Ureter (tissue), 1 donor: ENCODE measurements at regions not wholly inside any gene's neighbourhood (a gene's known extent, or its start where the extent isn't known, plus 50 kb on each side); places are given as distances from the start of the nearest gene placed in this dataset.

Experiments
- DNase-seq: peaks from one replicate; pipeline ENCODE4 v3.0.0-alpha.2; 2020; ENCODE audit warnings: low spot score
- donor health status: DM: yes; HTN: yes; CAD: no.

DNA sequence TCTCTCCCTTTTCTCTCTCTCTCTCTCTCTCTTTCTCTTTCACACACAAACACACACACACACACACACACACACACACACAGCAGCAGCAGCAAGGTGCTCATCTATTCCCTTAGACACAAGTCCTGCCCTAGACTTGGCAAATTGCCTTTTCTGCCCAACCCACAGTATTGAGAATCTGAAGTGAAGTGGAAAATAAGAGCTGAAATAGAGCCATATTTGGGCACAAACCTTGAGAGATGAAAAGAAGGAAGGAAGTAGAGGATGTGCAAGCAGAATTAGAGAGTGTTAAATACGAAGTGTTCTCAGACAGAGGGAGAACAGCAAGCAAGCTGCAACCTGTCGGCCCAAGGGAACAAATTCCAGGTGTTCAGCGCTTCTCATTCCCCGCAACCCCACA is 557.5 kb upstream of the NOX3 start:
- no peak for DNase-seq

DNA sequence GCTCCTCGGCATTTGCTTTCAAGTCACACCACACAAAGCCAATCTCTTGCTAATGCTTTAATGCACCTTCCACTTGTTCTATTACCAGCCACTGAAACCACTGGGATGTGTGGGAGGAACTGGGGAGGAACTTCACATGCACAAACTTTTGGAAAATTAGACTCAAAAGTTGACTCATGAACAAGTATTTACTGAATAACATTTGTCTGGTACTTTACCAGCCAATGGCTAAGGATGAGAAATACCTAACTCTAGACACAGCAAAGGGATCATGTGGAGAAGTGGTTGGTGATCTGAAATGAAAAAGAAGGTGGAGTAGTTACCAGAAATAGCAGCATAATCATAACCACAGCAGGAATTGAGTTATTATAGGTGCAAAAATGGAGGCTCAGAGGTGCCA is 554.0 kb upstream of the NOX3 start:
- no peak for DNase-seq

DNA sequence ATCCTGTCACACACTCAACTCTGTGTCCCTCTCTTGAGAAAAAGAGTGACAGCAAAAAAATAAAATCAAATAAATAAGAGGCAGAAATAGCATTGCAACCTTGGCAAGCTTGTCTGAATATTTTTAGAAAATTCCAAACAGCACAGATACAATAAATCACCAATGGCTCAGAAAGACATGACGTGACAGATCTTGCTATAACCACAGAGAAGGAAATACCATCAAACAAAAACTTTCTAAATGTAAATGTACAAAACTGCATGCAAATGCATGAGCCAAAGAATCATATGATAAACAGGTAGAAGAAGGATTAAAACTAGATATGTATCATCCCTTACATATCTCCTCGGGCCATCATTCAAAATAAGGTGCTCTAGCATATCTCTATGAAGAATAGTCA is 549.2 kb upstream of the NOX3 start:
- DNase-seq: no peak

DNA sequence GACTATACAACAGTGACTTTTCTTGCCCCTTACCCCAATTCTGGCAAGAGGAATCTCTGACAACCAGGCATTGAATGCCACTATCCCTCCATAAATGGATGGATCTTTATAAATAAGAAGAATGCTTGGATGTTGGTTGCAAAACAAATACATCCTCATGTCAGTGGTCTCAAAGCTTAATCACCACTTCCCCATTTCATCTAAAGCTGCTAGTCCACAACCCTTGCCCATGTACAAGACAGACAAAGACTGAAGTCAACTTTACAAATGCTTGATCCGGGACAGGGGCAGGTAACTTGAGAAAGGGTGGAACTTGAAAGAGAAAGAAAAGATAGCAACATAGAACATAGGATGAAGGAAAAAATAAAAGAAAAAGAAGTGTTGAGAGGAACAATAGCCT is 540.5 kb upstream of the NOX3 start:
- DNase-seq: no peak

DNA sequence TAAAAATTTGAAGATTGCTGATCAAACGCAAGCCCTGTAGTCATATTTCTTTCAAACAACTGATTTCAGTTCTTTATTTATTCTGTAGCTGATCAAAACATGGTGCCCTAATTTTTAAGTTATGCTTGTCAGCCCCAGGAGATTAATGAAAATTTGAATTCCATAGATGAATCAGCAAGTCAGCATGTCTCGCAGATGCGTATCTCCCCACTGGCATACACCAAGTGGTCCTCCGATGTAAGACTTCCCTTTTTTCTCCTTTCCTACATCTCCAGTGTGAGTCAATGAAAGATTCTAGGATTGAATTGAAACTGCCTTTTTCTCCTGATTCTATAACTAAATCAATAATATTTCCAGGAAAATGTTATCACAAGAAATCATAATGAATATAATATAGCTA is 539.6 kb upstream of the NOX3 start:
- no peak for DNase-seq

DNA sequence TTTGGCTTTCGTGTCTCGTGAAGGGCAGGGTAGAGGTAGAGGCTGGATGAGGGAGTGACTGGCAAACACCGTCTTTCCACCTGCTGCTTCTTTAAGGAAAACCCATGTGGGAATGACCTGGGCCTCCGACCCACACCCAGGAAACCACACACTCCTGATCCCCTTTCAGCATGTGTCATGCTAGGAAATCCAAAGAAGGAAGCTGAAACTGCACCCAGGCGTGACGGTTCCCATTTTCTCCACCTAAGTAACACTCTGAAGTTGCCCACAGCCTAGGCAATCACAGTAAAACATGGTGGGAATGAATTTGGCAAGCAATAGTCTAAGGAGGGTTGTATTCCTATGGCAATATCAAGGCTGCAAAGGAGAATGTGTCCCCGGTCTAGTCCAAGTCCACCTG is 538.4 kb upstream of the NOX3 start:
- DNase-seq: no peak

DNA sequence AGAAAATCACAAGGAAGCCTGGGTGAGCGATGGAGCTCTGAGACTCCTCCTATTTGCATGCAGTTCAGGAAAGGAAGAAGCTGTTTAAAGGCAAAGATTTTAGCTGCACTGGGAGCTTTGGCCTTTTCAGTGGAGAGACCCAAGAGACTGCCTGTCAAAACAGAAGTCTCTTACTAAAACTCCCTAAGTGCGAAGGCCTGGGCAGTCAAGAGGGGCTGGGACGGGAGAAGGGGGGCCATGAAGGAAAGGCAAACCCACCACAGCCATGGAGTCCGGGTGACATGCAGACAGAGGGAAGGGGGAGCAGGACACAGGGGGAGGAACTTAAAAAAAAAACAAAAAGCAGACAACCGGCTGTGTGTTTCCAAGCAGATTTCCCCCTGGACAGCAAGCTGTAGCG is 537.6 kb upstream of the NOX3 start:
- DNase-seq: no peak

DNA sequence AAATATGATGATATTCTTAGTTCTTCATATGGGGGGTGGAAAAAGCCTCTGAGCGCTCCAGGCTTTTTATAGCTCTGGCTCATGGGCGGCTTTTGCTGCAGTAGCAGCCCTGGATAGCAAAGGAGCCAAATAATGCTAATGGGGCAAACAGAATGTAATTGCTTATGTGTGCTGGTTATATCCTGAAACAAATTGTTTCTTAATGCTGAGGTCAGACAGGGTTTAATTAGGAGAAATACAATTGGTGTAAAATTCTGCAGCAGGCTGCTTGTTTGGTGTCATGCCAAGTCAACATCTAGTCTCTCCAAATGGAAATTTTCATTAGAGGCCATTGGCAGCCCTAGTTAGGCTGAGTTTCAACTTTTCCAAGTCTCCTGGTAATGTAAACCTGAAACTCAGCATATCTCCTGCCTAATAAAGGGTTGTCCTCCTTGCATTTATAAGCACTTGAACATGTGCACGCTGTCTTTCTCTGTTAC is 530.1 kb upstream of the NOX3 start:
- no peak for DNase-seq

DNA sequence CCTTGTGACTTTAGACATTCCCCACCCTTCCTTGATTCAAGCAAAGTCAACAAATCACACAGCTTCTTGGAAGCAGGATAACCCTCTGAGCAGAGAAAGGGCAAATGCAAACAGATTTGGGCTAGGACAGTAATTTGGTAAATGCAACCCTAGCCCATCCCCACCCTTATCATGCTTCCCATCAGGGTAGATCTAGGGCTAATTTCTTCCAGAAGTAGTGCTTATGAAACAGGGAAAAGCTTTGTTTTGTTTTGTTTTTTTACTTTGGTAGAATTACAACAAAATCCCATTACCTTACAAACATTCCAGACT is 525.1 kb upstream of the NOX3 start:
- DNase-seq: no peak

DNA sequence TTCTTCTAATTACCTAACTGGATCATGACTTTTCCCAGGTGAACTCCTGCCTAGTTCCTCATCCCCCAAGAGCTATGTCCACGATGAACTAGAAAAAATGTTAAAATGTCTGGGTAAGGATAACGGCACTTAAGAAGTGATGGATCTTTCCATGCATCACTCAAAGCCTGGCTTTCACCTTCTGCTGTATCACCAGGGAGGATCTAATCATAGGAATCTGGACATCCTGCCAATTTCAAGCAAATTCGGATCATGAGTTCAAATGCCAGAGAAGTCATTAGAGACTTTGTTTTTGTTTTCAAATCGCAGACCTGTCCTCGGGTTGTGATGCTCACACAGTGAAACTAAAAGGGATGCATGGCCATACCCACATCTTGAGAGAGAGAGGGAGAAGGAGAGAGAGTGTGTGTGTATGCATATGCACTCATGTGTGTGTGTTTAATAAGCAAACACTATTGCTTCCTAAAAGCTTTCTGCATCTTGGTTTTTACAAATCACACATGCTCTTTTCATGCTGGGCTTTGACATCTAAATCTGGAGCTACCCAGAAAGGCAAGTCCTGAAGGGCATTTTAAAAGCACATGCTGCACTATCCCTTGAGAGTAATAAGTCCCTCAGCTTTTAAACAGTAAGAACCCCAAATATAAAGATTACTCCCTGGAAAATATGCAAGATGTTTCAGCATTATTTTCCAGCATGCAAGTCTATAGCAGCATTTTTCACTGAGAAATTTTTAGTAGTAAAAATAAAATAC is 524.6 kb upstream of the NOX3 start:
- no peak for DNase-seq

DNA sequence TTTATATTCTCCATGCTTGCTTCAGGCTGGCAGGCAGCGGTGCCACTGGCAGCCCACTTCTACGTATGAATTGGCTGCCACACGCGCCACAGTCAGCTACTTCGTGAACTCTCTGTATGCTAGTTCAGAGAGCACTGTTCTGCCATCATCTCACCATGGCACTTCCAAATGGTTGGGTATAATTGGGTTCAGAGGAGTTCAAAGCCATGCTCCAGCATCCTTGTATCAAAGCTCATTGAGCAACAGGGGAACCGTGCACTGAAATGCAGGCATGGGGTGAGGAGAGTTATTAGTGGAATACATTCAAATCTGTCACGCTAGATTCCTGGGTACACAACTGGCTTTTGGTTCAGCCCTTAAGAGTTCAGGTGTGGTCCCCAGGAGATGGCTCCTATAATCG is 519.9 kb upstream of the NOX3 start:
- DNase-seq: no peak

DNA sequence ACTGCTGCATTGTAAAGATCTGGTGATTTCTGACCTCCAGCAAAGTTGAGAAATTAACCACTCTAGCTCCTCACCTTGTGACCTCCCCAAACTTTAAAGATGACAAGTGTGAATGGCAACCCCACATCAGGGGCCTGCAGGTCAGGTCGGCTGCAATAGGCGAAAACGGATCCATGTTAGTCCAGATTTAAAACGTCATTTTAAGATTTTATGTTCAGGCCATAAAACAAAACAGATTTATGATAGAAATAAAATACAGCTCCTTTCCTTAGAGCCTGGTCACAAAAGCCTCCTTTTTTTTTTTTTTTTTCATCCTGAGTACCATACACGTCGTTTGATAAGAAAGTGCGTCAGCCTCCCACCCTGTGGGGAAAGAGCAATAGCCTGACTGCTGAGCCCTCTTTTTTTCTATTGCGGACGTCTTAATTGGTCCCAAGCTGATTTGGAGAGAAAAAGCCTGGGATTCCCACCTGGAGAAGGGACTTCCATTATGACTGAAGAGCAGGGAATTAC is 519.2 kb upstream of the NOX3 start:
- no peak for DNase-seq

DNA sequence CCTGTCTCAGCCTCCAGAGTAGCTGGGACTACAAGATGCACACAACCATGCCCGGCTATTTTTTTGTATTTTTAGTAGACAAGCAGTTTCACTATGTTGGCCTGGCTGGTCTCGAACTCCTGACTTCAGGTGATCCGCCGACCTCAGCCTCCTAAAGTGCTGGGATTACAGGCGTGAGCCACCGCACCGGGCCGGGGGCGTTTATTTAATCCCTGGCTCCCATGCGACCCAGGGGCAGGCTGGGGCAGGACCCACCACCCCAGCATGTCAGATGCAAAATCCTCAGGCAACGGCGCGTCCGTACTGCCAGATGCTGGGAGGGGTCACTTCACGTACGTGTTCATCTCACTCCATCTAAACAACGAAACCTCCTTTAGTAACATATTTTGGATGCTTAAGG is 518.7 kb upstream of the NOX3 start:
- DNase-seq: no peak

DNA sequence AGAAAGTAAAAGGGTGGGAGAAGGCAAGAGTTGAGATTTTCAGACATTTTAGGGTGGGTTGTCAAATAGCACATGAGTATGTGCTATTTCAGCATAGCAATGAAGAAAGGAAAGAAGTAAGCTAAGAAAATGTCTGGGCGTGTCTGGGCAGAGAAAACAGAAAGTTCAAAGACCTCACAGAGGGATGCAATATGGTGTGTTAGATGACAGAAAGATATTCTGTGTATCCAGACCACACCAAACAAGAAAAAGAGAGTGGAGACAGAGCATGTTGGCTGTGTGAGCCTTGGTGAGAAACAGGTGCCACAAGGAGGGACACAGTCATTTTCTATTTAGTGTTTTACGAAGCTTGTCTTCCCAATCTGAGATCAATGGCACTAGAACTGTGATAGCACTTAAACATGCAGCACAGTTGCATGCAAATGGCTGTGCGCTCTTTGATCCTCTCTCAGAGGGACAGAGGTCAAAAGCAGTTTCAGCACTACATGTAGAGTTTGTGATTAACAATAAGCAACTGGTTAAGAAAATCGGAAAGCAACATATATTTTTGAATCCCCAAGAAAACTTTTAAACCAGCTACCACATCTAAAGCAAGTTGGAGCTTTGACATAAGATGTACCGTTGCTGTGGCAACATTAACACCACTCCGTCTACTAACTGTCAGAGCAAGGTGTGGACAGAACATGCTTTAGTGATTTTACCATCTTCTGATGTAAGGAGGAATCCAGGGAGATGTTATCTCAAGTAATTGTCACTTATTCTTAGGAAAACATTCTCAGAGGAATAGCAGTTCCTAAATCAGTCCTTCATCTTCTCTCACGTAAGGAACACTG is 515.5 kb upstream of the NOX3 start:
- no peak for DNase-seq

DNA sequence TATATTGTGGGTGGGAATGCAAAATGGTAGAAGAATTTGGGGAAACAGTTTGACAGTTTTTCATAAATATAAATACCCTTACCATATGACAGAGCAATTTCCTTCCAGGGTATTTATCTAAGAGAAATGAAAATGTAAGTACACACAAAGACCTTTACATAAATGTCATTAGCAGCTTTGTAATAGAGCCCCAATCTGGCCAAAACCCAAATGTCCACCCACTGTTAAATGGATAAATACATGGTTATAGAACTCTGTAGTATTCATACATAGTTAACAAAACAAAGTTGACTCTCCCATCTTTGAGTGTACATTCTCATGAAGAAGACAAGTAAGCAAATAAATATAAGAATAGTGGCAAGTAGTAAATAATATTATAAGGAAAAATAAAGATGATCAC is 514.8 kb upstream of the NOX3 start:
- DNase-seq: no peak

DNA sequence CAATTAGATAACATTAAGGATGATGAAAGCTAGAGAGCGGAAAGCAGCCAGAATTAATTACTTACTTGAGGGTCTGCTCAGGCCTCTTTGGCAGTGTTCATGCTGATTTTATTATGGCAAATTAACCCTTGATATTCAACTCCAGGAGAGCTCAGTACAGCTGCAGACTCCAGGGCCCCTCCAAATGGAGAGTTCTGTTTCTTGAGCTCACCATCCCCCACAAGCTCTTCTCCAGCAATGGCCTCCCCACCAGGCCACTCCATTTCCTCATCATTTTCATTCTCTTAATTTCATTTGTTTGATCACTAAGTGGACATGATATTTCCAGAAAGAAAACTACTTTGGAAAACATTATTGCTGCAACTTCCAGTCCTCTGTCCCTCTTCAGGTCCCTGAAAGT is 513.3 kb upstream of the NOX3 start:
- no peak for DNase-seq

DNA sequence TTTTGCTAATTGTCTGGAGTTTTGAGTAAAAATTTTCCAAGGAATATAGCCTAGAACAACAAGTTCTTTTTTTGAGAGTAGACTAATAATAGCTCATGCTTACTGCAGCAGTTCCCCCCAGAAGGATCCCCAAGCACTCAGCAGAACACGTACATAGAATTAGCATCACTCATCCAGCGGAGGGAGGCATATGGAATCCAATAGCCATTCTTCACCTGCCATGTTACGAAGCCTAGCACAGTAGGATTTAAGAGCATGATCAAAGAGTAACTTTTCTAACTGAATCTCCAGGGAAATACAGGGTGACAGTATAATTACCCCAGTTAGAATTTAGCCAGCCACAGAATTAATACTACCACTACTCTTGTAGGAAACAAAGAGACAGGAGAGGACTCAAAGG is 511.7 kb upstream of the NOX3 start:
- DNase-seq: no peak

DNA sequence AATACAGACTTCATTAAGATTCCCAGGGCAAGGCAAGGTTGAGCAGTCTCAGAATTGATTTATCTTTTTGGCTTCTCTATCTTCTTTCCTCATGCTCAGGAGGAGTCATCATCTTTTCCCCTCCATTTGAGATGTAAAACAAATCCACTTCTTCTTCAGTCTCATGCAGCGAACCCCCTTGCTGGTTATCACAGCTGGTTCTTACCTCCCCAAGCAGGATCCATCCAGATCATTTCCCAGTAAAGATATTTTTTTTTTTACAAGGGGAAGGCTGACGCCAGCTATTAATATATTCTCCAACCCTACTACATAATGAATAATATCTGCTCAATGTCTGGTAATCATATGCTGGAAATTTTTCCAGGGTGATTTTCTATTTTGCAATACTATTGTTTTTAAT is 508.9 kb upstream of the NOX3 start:
- DNase-seq: no peak

DNA sequence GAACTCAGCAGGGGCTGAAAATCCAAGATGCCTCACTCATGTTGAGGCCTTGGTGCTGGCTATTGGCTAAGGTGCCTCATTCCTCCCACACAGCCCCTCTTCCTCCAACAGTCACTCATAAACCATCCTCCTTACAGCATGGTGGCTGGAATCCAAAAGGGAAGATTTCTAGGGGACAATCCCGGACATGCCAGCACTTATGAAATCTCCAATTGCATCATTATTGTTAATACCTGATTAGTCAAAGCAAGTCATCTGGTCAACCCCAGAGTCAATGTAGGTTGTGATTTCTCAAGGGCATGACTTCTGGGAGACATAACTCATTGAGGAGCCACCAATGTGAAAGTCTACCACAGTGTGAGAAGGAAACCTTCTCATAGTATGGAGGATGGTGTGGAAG is 506.6 kb upstream of the NOX3 start:
- no peak for DNase-seq

DNA sequence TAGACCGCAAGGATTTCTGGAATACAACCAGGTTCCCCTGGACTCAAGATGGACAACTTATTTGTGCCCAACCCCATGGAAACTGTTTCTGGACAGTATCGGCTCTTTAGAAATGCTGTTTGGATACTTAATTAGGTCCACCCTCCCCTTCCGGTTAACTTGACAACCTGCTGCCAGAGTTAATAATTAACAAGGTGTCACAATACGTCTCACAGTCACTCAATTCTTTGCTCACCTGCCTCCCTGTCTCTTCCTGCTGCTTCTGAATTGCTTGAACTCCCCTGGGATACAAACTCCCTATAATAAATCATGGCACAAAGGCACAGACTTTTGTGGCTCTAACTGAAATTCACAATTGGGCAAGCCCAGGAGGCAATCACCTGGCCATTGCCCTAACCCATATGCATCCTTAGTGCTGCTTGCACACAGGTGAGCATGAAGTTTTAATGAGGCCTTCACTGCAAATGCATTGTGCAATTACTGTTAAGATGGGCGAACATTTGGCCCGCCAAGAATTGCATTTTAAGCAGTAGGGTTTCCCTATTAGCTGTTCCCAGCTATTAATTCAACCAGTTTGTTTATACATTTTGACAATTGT is 504.4 kb upstream of the NOX3 start:
- DNase-seq: no peak

DNA sequence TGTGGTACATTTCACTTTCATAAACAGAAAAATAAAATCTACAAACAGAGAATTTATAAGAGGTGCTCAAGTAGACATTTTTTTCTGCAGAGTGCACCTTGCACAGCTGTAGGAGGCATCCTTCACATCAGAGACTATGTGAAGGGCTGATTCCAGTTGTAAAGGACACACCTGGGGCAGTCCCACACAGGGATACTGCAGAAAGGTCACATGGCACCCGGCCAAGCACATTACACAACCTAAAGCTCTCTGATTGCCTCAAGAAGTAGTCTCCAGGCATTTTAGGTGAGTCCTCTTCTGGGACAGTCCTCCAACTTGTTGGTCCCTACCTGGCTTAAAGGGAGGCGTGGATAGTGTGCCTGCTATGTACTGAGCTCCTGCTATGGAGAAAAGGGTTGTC is 502.9 kb upstream of the NOX3 start:
- DNase-seq: no peak

DNA sequence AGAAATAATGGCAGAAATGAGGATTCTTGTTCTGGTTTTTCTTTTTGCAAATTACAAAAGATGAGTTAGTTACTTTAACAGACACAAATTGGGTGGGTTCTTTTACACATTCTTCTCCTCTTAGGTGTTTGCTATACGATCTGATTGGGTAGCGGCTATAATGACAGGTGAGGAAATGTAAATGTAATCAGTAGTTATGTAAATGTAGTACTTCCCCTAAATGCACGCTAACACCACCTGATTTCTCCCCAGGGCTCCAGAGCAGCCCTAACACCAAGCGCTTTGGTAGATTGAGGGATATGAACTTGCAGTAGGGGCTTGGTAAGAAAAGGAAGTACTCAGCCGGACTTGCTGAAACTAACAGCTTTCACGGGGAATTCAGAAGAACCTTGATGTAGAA is 499.4 kb upstream of the NOX3 start:
- no peak for DNase-seq

DNA sequence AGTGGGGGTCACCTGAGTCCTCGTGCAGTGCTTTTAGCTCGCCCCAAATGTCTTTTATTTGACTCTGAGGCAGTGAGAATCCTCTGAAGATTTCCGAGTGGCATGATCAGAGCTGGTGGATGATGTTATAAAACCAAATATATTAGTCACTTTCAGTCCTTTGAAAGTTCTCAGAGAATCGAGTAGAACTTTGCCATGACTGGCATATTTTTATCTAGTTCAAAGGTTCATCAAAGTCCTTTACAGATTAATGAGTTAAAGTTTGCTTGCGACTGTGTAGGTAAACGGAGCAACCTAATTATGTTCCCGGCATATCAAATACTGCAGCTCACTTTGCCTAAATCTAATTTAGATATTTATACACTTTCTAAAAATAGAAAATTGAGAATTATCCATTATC is 498.5 kb upstream of the NOX3 start:
- DNase-seq: no peak
